ENCODE measurements at regions not wholly inside any gene's neighbourhood (a gene's known extent, or its start where the extent isn't known, plus 50 kb on each side); places are given as distances from the start of the nearest gene placed in this dataset.

DNA sequence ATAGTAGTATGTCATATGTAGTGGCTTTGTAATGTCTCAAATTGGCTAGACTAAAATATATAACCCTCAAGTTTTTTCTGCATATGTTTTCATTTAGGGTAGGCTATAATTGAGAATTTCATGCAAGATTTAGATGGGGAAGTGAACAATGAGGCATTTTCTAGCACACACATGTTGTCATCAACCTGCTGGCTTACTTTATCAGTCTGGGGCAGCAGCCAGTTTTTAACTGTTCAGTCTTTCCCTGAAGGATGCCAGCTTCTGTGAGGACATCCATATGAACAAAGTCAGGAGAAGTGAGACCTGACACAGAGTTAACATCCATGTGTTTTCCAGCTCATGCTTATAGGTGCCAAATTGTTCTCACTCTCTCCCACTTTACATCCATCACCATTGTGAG is 74.7 kb upstream of the OLFM3 start:
- Histone ChIP-seq H3K4me1 (no peaks in the 10 kb centered on the region), H3K4me3 (no peak overlapping the region), H3K27me3 (no peaks in the 10 kb centered on the region), H3K27ac (no peak overlapping the region), H3K9me3 (no peaks in the 10 kb centered on the region), H3K36me3 (no peaks in the 10 kb centered on the region)
- intact Hi-C loops (cut with DNase I), result no loop called here
- no peak for DNase-seq
- no peak for TF ChIP-seq POLR2A (IDR thresholded peaks at IDR 0.05)
- no peak for TF ChIP-seq EP300 (IDR thresholded peaks at IDR 0.05)
- TF ChIP-seq POLR2AphosphoS5 (IDR thresholded peaks at IDR 0.05), result no peak
- TF ChIP-seq, protein P1, sequence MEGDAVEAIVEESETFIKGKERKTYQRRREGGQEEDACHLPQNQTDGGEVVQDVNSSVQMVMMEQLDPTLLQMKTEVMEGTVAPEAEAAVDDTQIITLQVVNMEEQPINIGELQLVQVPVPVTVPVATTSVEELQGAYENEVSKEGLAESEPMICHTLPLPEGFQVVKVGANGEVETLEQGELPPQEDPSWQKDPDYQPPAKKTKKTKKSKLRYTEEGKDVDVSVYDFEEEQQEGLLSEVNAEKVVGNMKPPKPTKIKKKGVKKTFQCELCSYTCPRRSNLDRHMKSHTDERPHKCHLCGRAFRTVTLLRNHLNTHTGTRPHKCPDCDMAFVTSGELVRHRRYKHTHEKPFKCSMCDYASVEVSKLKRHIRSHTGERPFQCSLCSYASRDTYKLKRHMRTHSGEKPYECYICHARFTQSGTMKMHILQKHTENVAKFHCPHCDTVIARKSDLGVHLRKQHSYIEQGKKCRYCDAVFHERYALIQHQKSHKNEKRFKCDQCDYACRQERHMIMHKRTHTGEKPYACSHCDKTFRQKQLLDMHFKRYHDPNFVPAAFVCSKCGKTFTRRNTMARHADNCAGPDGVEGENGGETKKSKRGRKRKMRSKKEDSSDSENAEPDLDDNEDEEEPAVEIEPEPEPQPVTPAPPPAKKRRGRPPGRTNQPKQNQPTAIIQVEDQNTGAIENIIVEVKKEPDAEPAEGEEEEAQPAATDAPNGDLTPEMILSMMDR (IDR thresholded peaks at IDR 0.05), result no peak

DNA sequence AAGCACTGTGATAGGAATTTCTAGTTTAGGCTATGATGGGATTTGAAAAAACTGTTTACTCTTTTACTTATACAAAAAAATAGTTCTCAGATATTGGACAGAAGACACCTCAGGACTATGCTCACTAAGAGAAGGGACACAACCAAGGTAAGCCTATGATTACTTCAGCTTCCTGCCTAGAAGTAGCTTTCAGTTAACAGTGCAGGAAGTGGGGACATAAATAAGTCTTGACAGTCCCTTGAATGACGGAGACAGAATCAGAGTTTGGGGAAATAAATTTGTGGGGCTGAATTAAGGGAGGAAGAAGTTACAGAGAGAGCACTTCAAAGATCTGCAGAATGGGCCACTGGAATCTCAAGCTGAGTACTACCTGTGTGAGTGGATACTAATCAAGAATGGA is 53.8 kb upstream of the OLFM3 start:
- intact Hi-C loops (cut with DNase I), result no loop called here
- H3K4me3 ChIP-seq, result no peak overlapping the region
- no peak for DNase-seq
- TF ChIP-seq POLR2A (IDR thresholded peaks at IDR 0.05) (no peak), EP300 (IDR thresholded peaks at IDR 0.05) (no peak), POLR2AphosphoS5 (IDR thresholded peaks at IDR 0.05) (no peak)
- TF ChIP-seq, protein P1 (IDR thresholded peaks at IDR 0.05), result no peak
- H3K36me3 ChIP-seq, result no peaks in the 10 kb centered on the region
- H3K4me1 ChIP-seq, result no peaks in the 10 kb centered on the region
- no peaks in the 10 kb centered on the region for H3K27me3 ChIP-seq
- WGBS, 2 donors, result 24 to 52% methylated on average over 1 of the region's 1 CpG
- H3K9me3 ChIP-seq, result no peaks in the 10 kb centered on the region
- H3K27ac ChIP-seq, result no peak overlapping the region

DNA sequence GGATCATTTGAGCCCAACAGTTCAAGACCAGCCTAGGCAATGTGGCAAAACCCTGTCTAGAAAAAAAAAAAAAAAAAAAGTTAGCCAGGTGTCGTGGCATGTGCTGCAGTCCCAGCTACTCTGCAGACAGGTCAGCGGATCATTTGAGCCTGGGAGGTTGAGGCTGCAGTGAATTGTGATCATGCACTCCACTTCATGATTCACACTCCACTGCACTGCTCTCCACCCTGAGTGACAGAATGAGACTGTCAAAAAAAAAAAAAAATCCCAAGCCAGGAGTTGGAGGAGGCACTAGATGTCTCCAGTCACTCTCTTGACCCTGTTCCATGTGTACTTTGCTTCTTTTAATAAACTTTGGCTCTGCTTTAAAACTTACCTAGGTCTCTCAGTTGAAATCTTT is 51.0 kb upstream of the OLFM3 start:
- no peak overlapping the region for H3K27ac ChIP-seq
- H3K4me3 ChIP-seq, result no peak overlapping the region
- TF ChIP-seq EP300 (IDR thresholded peaks at IDR 0.05) (no peak), POLR2AphosphoS5 (IDR thresholded peaks at IDR 0.05) (no peak), POLR2A (IDR thresholded peaks at IDR 0.05) (no peak)
- TF ChIP-seq, protein P1 (IDR thresholded peaks at IDR 0.05), result no peak
- intact Hi-C loops (cut with DNase I), result no loop called here
- H3K4me1 ChIP-seq, result no peaks in the 10 kb centered on the region
- H3K36me3 ChIP-seq, result no peaks in the 10 kb centered on the region
- H3K9me3 ChIP-seq, result no peaks in the 10 kb centered on the region
- no peak for DNase-seq
- no peaks in the 10 kb centered on the region for H3K27me3 ChIP-seq
- 88 to 90% methylated on average over 2 of the region's 2 CpGs for WGBS, 2 donors
